Spleen (tissue), 7 donors: ENCODE measurements at regions not wholly inside any gene's neighbourhood (a gene's known extent, or its start where the extent isn't known, plus 50 kb on each side); places are given as distances from the start of the nearest gene placed in this dataset.

Experiments used
- POLR2AphosphoS5 ChIP-seq, 3 donors: sonication (generic); formaldehyde crosslinking; IDR thresholded peaks; one replicate each; pipeline ENCODE4 v1.5.1; 2017; ENCODE audit warnings: antibody characterized with exemption in 3 of 3
- TF ChIP-seq, protein P1 (sequence below), 11 experiments: fragments of 200-600 bp in 7 of 11; fragments of 450-650 bp in 4 of 11; sonication (generic) in 4 of 11; IDR thresholded peaks in 8 of 11; conservative IDR thresholded peaks in 3 of 11; 1 replicate in 7 of 11; 2 replicates in 4 of 11; pipeline versions ENCODE4 v1.4.0 to v1.8.0; 2016 to 2021; ENCODE audit warnings: antibody characterized with exemption in 11 of 11, inconsistent platforms in 4 of 11, mild to moderate bottlenecking in 1 of 11
- donor health status: DM: no; HTN: no; CAD: no; lungs with moderate emphysema.
- donor health status: DM: no; HTN: no; CAD: no.
- donor health status: DM: no; HTN: no; CAD: no.

DNA sequence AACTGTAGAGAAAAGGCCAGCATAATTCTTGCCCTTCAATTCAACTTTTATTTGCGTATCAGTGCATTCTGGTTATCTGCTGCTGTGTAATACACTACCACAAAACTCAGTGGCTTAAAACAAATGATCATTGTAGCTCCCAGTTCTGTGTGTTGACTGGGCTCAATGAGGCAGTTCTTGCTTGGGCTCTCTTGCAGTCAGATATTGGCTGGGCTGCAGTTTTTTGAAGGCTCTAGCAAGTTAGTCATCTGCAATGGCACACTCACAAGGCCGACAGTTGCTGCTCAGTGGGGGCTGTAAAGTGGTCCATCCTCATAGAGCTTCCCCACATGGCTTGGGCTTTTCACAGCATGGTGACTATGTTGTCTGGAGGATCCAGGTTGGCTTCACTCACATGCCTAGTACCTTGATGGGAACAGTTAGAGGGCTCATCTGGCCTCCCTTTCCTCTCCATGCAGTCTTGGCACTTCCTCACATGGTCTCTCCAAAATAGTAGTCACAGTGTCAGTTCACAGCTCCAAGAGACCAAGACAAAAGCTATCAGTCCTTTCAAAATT, 110.6 kb upstream of the TNP1 start:
- TF ChIP-seq, protein P1, sequence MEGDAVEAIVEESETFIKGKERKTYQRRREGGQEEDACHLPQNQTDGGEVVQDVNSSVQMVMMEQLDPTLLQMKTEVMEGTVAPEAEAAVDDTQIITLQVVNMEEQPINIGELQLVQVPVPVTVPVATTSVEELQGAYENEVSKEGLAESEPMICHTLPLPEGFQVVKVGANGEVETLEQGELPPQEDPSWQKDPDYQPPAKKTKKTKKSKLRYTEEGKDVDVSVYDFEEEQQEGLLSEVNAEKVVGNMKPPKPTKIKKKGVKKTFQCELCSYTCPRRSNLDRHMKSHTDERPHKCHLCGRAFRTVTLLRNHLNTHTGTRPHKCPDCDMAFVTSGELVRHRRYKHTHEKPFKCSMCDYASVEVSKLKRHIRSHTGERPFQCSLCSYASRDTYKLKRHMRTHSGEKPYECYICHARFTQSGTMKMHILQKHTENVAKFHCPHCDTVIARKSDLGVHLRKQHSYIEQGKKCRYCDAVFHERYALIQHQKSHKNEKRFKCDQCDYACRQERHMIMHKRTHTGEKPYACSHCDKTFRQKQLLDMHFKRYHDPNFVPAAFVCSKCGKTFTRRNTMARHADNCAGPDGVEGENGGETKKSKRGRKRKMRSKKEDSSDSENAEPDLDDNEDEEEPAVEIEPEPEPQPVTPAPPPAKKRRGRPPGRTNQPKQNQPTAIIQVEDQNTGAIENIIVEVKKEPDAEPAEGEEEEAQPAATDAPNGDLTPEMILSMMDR (IDR thresholded peaks at IDR 0.05 in 8 of 11, conservative IDR thresholded peaks at IDR 0.05 in 3 of 11): no peak
- no peak for TF ChIP-seq POLR2AphosphoS5 (IDR thresholded peaks at IDR 0.05)
